H1 (cell line): ENCODE measurements at regions not wholly inside any gene's neighbourhood (a gene's known extent, or its start where the extent isn't known, plus 50 kb on each side); places are given as distances from the start of the nearest gene placed in this dataset.

Source experiments
- CTBP2 ChIP-seq: IDR thresholded peaks from 2 replicates; pipeline ENCODE4 v1.7.0; 2011; ENCODE audit warnings: borderline replicate concordance, mild to moderate bottlenecking, moderate library complexity, mixed read lengths, low read length; ENCODE audit not compliant: insufficient read depth, insufficient read length
- JUND ChIP-seq: IDR thresholded peaks from 2 replicates; pipeline ENCODE4 v1.6.1; 2011; ENCODE audit warnings: mild to moderate bottlenecking, improper control_type of control experiment, low read length
- KDM1A ChIP-seq: fragments of 200-600, 300-600 bp; sonication (generic); IDR thresholded peaks from 2 replicates; pipeline ENCODE4 v1.7.1; 2016; ENCODE audit warnings: mild to moderate bottlenecking, low read length, borderline replicate concordance
- PHF8 ChIP-seq: fragments of 200-600 bp; sonication (generic); conservative IDR thresholded peaks from 2 replicates; pipeline ENCODE4 v1.7.1; 2012; ENCODE audit warnings: low read depth, mild to moderate bottlenecking, inconsistent platforms, low read length, moderate library complexity
- POU5F1 ChIP-seq: IDR thresholded peaks from 2 replicates; pipeline ENCODE4 v1.6.1; 2011; ENCODE audit warnings: low read depth, mild to moderate bottlenecking, low read length, moderate library complexity
- RAD21 ChIP-seq, 2 experiments: IDR thresholded peaks in 1 of 2; conservative IDR thresholded peaks in 1 of 2; 2 replicates each; pipeline ENCODE4 v1.6.1; 2011; ENCODE audit warnings: low read depth in 2 of 2, low read length in 2 of 2, improper control_type of control experiment in 1 of 2, inconsistent platforms in 1 of 2, mild to moderate bottlenecking in 1 of 2, moderate library complexity in 1 of 2
- TF ChIP-seq, protein P1 (sequence below), 3 experiments: IDR thresholded peaks; 1 replicate in 2 of 3; 2 replicates in 1 of 3; pipeline versions ENCODE4 v1.5.1 to v1.6.1; 2011; ENCODE audit warnings: low read length in 3 of 3, mild to moderate bottlenecking in 3 of 3, inconsistent platforms in 2 of 3, low read depth in 1 of 3, moderate library complexity in 1 of 3; ENCODE audit not compliant: insufficient read depth in 1 of 3; ENCODE audit errors: control extremely low read depth in 1 of 3

DNA sequence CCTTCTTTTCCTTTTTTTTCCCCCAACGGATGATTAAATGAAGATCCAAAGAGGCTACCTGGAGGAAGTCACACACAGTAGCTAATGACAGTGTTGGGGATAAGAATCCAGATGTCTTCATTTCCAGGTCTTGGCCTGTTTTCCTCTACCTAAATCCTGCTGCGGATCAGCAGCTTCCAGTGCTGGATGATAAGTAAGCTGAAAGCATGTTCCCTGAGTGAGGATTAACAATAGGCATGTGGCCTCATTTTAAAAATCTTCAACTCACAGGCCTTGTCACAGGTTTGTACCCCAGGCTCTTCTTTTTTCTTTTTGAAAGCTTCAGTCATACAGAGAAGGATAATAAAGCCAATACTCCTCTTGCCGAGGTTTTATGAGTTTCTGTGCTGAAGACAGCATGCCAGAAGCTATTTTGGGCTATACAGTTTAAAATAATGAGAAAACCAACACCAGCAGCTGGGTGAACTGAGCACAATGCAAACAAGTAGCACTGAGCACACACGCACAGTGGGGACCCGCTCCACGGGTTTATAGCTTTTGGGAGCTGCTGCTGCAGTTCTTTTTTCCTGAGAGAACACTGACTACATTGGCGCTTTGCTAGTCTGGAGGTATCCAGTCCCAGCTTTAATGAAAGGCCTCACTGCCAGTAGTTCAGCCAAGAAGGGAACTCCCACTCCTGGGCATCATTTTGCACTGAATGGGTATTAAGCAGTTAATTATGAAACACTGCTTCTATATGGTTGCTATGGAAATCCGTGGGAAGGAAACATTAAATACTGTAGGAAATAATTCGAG, 184.2 kb upstream of the CTSO start (continued):
- TF ChIP-seq PHF8 (no peak), POU5F1 (no peak), RAD21 (IDR thresholded peaks at IDR 0.05 in 1 of 2, conservative IDR thresholded peaks at IDR 0.05 in 1 of 2; ENCODE audit: low read depth in 2 of 2, low read length in 2 of 2) (no peak), CTBP2 (no peak), JUND (no peak), KDM1A (no peak)
- TF ChIP-seq, protein P1, sequence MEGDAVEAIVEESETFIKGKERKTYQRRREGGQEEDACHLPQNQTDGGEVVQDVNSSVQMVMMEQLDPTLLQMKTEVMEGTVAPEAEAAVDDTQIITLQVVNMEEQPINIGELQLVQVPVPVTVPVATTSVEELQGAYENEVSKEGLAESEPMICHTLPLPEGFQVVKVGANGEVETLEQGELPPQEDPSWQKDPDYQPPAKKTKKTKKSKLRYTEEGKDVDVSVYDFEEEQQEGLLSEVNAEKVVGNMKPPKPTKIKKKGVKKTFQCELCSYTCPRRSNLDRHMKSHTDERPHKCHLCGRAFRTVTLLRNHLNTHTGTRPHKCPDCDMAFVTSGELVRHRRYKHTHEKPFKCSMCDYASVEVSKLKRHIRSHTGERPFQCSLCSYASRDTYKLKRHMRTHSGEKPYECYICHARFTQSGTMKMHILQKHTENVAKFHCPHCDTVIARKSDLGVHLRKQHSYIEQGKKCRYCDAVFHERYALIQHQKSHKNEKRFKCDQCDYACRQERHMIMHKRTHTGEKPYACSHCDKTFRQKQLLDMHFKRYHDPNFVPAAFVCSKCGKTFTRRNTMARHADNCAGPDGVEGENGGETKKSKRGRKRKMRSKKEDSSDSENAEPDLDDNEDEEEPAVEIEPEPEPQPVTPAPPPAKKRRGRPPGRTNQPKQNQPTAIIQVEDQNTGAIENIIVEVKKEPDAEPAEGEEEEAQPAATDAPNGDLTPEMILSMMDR (IDR thresholded peaks at IDR 0.05; ENCODE audit: control extremely low read depth in 1 of 3, insufficient read depth in 1 of 3, low read depth in 1 of 3, low read length in 3 of 3): no peak
